GM18909 (cell line): ENCODE measurements at regions not wholly inside any gene's neighbourhood (a gene's known extent, or its start where the extent isn't known, plus 50 kb on each side); places are given as distances from the start of the nearest gene placed in this dataset.

ENCODE experiments used
- ATAC-seq: cut with Tn5 transposase; IDR thresholded peaks from one replicate; pipeline ENCODE4 v1.9.1; 2021; ENCODE audit warnings: mild to moderate bottlenecking; ENCODE audit not compliant: unreplicated experiment, poor library complexity

DNA sequence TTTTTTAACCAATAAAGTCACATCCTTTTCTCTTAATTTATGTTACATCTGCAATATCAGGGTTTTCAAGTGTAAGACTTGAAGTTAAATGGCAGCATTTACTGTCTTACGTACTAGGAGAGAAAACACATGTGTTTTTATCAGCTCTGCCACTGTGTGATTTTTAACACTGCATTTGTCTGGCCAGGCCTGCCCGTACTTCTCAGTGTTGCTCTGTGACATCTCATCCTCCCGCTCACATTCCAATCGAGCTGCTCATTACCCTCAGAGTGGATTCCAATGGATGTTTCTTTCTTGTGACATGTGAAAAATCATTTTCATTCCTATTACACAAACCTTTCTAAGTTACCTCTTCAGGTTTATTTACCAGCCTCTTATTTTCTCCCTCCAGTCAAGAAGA lies 420.3 kb downstream of the FAT4 start:
- no peak for ATAC-seq

- ATAC-seq: no peak
Measured at GRCh38 chr4:125736057-125736456, 421.3 kb downstream of the FAT4 start.

- ATAC-seq: no peak
Measured at GRCh38 chr4:125739760-125740159, 425.0 kb downstream of the FAT4 start.

- peak; percentile 43 for ATAC-seq
Measured at GRCh38 chr4:125741825-125742452, 427.2 kb downstream of the FAT4 start.

DNA sequence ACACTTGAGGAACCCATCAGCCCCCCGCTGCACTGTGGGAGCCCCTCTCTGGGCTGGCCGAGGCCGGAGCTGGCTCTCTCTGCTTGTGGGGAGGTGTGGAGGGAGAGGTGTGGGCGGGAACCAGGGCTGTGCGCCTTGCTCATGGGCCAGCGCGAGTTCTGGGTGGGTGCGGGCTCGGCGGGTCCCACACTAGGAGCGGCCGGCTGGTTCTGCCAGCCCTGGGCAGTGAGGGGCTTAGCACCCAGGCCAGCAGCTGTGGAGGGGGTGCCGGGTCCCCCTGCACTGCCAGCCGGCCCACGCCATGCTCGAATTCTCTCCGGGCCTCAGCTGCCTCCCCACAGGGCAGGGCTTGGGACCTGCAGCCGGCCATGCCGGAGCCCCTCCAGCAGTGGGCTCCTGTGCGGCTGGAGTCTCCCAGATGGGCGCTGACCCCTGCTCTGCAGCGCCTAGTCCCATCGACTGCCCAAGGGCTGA lies 430.2 kb downstream of the FAT4 start:
- ATAC-seq: no peak

- ATAC-seq: no peak
Measured at GRCh38 chr4:125749354-125749753, 434.6 kb downstream of the FAT4 start.

- ATAC-seq: no peak
Measured at GRCh38 chr4:125750399-125750798, 435.6 kb downstream of the FAT4 start.

- no peak for ATAC-seq
Measured at GRCh38 chr4:125750828-125751466, 436.2 kb downstream of the FAT4 start.

- ATAC-seq: no peak
Measured at GRCh38 chr4:125758438-125758837, 443.7 kb downstream of the FAT4 start.

DNA sequence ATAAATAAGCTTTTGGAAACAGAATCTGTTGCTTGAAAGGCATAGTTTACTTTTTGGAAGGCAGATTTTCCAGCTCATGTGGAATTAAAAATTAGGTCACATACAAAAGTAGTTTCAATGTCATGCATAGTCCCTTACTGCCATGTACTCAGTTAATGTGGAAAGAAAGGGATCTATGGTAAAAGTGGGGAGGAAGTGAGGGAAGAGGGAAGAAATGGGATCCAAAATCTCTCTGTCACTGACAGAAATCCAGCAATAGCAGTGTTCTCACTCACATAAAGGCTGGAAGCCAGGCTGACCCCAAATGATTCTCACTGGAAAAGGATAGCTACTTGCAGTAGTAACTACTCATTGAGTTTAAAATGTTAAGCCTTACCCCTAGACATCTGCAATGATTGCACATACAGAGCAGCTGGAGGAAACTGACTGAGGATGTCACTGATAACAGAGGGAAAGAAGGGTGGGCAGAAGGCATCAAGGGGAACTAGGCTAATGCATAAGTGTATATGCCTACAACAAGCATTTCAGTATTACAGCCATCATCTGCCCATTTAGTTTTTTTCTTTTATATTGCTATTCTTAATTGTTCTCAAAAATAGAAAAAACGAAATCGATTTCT lies 445.6 kb downstream of the FAT4 start:
- no peak for ATAC-seq

- no peak for ATAC-seq
Measured at GRCh38 chr4:125760956-125761355, 446.2 kb downstream of the FAT4 start.

DNA sequence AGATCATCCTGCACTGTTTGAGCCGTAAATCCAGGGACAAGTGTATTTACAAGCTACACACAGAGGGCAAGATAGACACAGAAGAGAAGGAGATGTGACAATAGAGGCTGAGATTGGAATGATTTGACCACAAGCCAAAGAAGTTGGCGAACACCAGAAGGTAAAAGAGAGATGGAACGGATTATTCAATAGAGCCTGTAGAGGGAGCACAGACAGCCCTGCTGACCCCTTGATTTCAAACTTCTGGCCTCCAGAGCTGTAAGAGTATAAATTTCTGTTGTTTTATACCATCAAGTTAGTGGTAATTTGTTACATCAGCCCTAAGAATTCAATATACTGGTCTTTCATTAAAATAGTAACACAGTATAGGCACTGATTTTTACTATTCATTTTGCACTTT lies 447.8 kb downstream of the FAT4 start:
- no peak for ATAC-seq

- no peak for ATAC-seq
Measured at GRCh38 chr4:125765941-125766340, 451.2 kb downstream of the FAT4 start.

DNA sequence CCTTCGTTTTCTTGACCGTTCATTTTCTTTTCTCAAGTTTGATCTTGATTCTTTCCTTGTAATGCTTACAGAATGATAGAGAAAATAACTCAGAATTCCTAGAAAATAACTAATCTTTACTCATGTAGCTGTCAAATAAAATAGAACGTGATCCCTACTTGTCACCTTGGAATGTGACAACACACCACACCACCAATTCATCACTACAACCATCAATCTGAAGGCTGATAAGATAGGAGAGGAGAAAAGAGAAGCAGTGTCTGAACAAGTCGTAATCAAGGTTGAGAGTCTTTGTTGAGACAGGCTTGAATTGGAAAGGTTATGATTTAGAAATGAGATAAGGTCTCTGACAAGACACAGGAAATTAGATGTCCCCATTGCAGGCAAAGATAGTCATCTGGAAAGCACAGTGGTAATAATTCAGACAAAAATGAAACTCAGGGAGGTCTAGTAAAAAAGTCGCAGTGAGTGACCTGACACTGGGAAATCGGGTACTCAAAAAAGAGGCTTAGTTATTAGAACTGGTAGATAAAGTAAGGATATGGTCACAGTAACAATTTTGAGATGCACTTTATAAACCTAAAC lies 456.2 kb downstream of the FAT4 start:
- ATAC-seq: no peak

DNA sequence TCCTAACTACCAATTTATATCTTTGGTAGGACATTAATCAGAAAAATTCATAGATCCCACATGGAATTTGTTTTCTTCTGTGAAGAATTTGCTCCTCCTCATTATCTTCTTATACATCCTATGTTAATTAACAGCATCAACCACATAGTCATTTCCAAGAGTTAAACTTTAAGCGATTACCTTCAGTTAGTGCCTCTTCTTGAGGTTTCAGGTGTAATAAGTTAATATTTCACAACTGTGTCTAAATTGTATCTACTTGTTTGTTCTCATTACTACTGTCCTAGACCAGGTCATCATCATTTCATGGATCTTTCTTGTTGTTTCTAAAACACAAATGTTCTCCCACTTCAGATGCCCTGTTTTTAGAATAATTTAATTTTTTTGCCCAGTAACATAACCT lies 457.9 kb downstream of the FAT4 start:
- ATAC-seq: peak; percentile 68

- ATAC-seq: no peak
Measured at GRCh38 chr4:125773502-125773901, 458.7 kb downstream of the FAT4 start.

DNA sequence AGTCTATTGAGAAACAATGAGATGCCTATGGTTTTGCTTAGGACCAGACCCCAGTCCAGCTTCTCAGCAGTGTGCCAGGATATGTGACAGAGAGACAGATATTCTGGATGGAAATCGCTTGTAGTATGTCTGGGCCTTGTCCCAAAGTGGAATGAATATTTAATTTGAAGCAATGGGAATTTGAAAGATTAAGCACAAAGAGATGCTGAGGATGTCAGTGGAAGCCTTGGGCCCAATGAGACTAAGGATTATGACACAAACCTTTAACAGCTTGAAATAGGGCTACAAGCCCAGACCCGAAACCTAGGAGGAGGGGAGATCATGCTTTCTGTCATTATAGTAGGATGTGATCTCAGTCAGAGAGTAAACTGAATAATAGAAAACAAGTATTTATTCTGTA lies 459.2 kb downstream of the FAT4 start:
- ATAC-seq: no peak

GRCh38 chr4:125776146-125776545 lies 461.4 kb downstream of the FAT4 start:
- ATAC-seq: no peak

DNA sequence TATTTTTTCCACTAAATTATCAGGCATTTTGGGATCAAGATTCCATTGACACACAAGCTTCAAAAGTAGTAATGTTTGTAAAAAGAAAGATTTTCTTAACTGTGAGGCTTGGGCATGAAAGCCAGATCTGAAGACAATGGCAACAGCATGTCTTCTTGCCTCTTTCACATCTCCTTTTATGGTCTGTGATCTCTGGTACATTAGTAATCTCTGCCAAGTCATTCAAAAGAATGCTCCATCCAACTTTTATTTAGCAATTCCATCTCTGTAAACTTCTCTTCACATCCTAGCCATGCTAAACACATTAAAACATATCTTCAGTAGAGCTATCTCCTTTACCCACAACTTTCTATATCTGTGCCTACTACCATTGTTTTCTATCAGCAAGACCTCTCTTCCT lies 465.4 kb downstream of the FAT4 start:
- no peak for ATAC-seq

DNA sequence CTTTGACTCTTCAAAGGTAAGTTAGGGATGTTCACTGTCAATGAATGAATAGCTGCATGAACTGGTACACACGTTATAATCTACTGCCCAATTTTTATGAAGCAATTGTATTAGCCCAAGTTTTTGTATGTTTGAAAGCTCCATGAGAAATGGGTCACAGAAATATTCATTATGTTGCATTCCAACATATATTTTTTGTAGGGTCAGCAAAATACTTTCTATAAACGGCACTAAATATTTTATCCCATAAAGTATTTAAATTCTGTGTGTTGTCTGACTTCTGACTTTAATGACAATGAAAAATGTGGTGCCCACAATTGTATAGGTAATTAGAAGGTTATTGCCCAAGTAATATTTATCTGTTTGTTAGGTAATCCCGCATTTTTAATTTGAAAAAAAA lies 466.0 kb downstream of the FAT4 start:
- no peak for ATAC-seq

GRCh38 chr4:125781651-125782050 lies 466.9 kb downstream of the FAT4 start:
- ATAC-seq: no peak
